H9 (cell line): ENCODE measurements at regions not wholly inside any gene's neighbourhood (a gene's known extent, or its start where the extent isn't known, plus 50 kb on each side); places are given as distances from the start of the nearest gene placed in this dataset.

Experiments
- DNase-seq: peaks from one replicate; pipeline ENCODE4 v3.0.0-alpha.2; 2017
- H2AFZ ChIP-seq: one replicate; pipeline ENCODE4 v1.6.1; 2013; ENCODE audit warnings: mild to moderate bottlenecking, low read length, control low read depth, moderate library complexity
- H2AK5ac ChIP-seq: 2 replicates; pipeline ENCODE4 v1.6.1; 2013; ENCODE audit warnings: low read length, control low read depth, mixed read lengths; ENCODE audit not compliant: insufficient read length
- H2BK120ac ChIP-seq: one replicate; pipeline ENCODE4 v1.6.1; 2013; ENCODE audit warnings: low read depth, mild to moderate bottlenecking, low read length, control low read depth, inconsistent platforms; ENCODE audit not compliant: poor library complexity, severe bottlenecking
- H2BK12ac ChIP-seq: 2 replicates; pipeline ENCODE4 v1.6.1; 2013; ENCODE audit warnings: low read length, control low read depth, mixed read lengths, low read depth; ENCODE audit not compliant: insufficient read length
- H2BK15ac ChIP-seq: 2 replicates; pipeline ENCODE4 v1.6.1; 2013; ENCODE audit warnings: low read depth, low read length, control low read depth
- H2BK20ac ChIP-seq: one replicate; pipeline ENCODE4 v1.6.1; 2013; ENCODE audit warnings: low read depth, mild to moderate bottlenecking, low read length, control low read depth, inconsistent platforms; ENCODE audit not compliant: poor library complexity, severe bottlenecking
- H2BK5ac ChIP-seq: 2 replicates; pipeline ENCODE4 v1.6.1; 2013; ENCODE audit warnings: low read length, control low read depth, mixed read lengths; ENCODE audit not compliant: insufficient read length
- H3K14ac ChIP-seq: 2 replicates; pipeline ENCODE4 v1.6.1; 2013; ENCODE audit warnings: low read length, control low read depth; ENCODE audit not compliant: insufficient read depth
- H3K18ac ChIP-seq: 2 replicates; pipeline ENCODE4 v1.6.1; 2013; ENCODE audit warnings: low read depth, mild to moderate bottlenecking, mixed read lengths, low read length, control low read depth; ENCODE audit not compliant: insufficient read length
- H3K23ac ChIP-seq: 2 replicates; pipeline ENCODE4 v1.6.1; 2013; ENCODE audit warnings: low read length, control low read depth, mixed read lengths, low read depth; ENCODE audit not compliant: insufficient read length
- H3K23me2 ChIP-seq: 2 replicates; pipeline ENCODE4 v1.6.1; 2013; ENCODE audit warnings: low read depth, mild to moderate bottlenecking, mixed read lengths, low read length, control low read depth; ENCODE audit not compliant: insufficient read length, poor library complexity, severe bottlenecking
- H3K27ac ChIP-seq: 2 replicates; pipeline ENCODE4 v1.5.1; 2013; ENCODE audit warnings: low read length, control low read depth, mixed read lengths, low read depth; ENCODE audit not compliant: insufficient read length
- H3K27me3 ChIP-seq: 2 replicates; pipeline ENCODE4 v1.6.1; 2013; ENCODE audit warnings: low read length, control low read depth, inconsistent platforms; ENCODE audit not compliant: insufficient read depth
- H3K4ac ChIP-seq: 2 replicates; pipeline ENCODE4 v1.6.1; 2013; ENCODE audit warnings: low read depth, mild to moderate bottlenecking, control low read depth, inconsistent platforms, low read length, moderate library complexity
- H3K4me1 ChIP-seq: 2 replicates; pipeline ENCODE4 v1.6.1; 2013; ENCODE audit warnings: low read length, control low read depth, inconsistent platforms; ENCODE audit not compliant: insufficient read depth
- H3K4me2 ChIP-seq: 2 replicates; pipeline ENCODE4 v1.6.1; 2013; ENCODE audit warnings: low read length, control low read depth, mixed read lengths; ENCODE audit not compliant: insufficient read length, insufficient read depth
- H3K56ac ChIP-seq: 2 replicates; pipeline ENCODE4 v1.6.1; 2013; ENCODE audit warnings: low read depth, mild to moderate bottlenecking, mixed read lengths, low read length, control low read depth; ENCODE audit not compliant: insufficient read length
- H3K79me1 ChIP-seq: 2 replicates; pipeline ENCODE4 v1.6.1; 2013; ENCODE audit warnings: low read depth, mild to moderate bottlenecking, moderate library complexity, low read length, control low read depth, inconsistent platforms; ENCODE audit not compliant: insufficient read depth, poor library complexity, severe bottlenecking
- H3K79me2 ChIP-seq: 2 replicates; pipeline ENCODE4 v1.6.1; 2013; ENCODE audit warnings: low read length, control low read depth, inconsistent platforms; ENCODE audit not compliant: insufficient read depth
- H3K9ac ChIP-seq: 2 replicates; pipeline ENCODE4 v1.6.1; 2013; ENCODE audit warnings: low read length, control low read depth, mixed read lengths; ENCODE audit not compliant: insufficient read length; ENCODE audit errors: extremely low read depth
- H3K9me3 ChIP-seq: one replicate; pipeline ENCODE4 v1.6.1; 2013; ENCODE audit warnings: low read depth, low read length, inconsistent platforms; ENCODE audit not compliant: control insufficient read depth
- H3T11ph ChIP-seq: one replicate; pipeline ENCODE4 v1.6.1; 2013; ENCODE audit warnings: mild to moderate bottlenecking, low read length, control low read depth, inconsistent platforms
- H4K20me1 ChIP-seq: one replicate; pipeline ENCODE4 v1.6.1; 2013; ENCODE audit not compliant: control insufficient read depth, insufficient read length, insufficient read depth
- H4K5ac ChIP-seq: 2 replicates; pipeline ENCODE4 v1.6.1; 2013; ENCODE audit warnings: low read depth, mild to moderate bottlenecking, mixed read lengths, low read length, control low read depth; ENCODE audit not compliant: insufficient read length
- H4K8ac ChIP-seq: replicated peaks from 2 replicates; pipeline ENCODE4 v1.6.1; 2013; ENCODE audit warnings: low read length, control low read depth, mixed read lengths, low read depth; ENCODE audit not compliant: insufficient read length
- H4K91ac ChIP-seq: 2 replicates; pipeline ENCODE4 v1.6.1; 2013; ENCODE audit warnings: low read depth, mild to moderate bottlenecking, moderate library complexity, mixed read lengths, low read length, control low read depth; ENCODE audit not compliant: insufficient read length
- H3K27ac Mint-ChIP-seq, 3 experiments: 2 replicates in 2 of 3; 3 replicates in 1 of 3; pipeline ENCODE4 v1.8.0; 2020 to 2021; ENCODE audit warnings: mixed read lengths in 3 of 3, mild to moderate bottlenecking in 1 of 3, moderate library complexity in 1 of 3
- H3K27me3 Mint-ChIP-seq: 2 replicates; pipeline ENCODE4 v1.8.0; 2021; ENCODE audit warnings: low read depth, mild to moderate bottlenecking, moderate library complexity, mixed read lengths
- H3K36me3 Mint-ChIP-seq, 3 experiments: 2 replicates in 2 of 3; 3 replicates in 1 of 3; pipeline ENCODE4 v1.8.0; 2020 to 2021; ENCODE audit warnings: low read depth in 3 of 3, mixed read lengths in 3 of 3; ENCODE audit not compliant: insufficient read depth in 1 of 3
- H3K4me1 Mint-ChIP-seq, 2 experiments: 2 replicates each; pipeline ENCODE4 v1.8.0; 2020; ENCODE audit warnings: mixed read lengths in 2 of 2
- H3K4me3 Mint-ChIP-seq, 2 experiments: 2 replicates in 1 of 2; 3 replicates in 1 of 2; pipeline ENCODE4 v1.8.0; 2020 to 2021; ENCODE audit warnings: mild to moderate bottlenecking in 2 of 2, mixed read lengths in 2 of 2, moderate library complexity in 1 of 2
- H3K9me3 Mint-ChIP-seq, 2 experiments: 2 replicates in 1 of 2; 3 replicates in 1 of 2; pipeline ENCODE4 v1.8.0; 2020; ENCODE audit warnings: mild to moderate bottlenecking in 2 of 2, mixed read lengths in 2 of 2, moderate library complexity in 1 of 2
- CTCF ChIP-seq: fragments of 200-600 bp; sonication (generic); conservative IDR thresholded peaks from 3 replicates; pipeline ENCODE4 v1.8.0; 2021; ENCODE audit warnings: antibody characterized with exemption, mild to moderate bottlenecking
- WGBS: extraction: QIAGEN DNeasy Blood & Tissue Kit; methylation state at CpG from one replicate; pipeline ENCODE4 v1.1.7; 2013; ENCODE audit warnings: missing lambda C conversion rate, low lambda C conversion rate, mixed read lengths; ENCODE audit not compliant: insufficient read length; ENCODE audit errors: extremely low coverage; 5-methylcytosine and 5-hydroxymethylcytosine counted together

GRCh38 chr6:155582016-155582991 is 126.7 kb upstream of the NOX3 start:
- H2BK5ac ChIP-seq, result no peak overlapping the region
- no peaks in the 10 kb centered on the region for H3K79me2 ChIP-seq
- H3K23me2 ChIP-seq, result no peaks in the 10 kb centered on the region
- H4K20me1 ChIP-seq, result no peaks in the 10 kb centered on the region
- no peaks in the 10 kb centered on the region for H3K79me1 ChIP-seq
- no peaks in the 10 kb centered on the region for H3K27me3 ChIP-seq
- no peak overlapping the region for H3K27ac ChIP-seq
- peaks cover 0 to 2% of the 10 kb centered on the region in 2 experiments; a peak in 2 of 5 replicates for H3K9me3 Mint-ChIP-seq
- H3K4ac ChIP-seq, result no peak overlapping the region
- H3K23ac ChIP-seq, result no peak overlapping the region
- no peak overlapping the region for H2BK20ac ChIP-seq
- H3T11ph ChIP-seq, result no peak overlapping the region
- no peak overlapping the region for H2BK120ac ChIP-seq
- H3K27me3 Mint-ChIP-seq, result no peaks in the 10 kb centered on the region
- H3K4me1 ChIP-seq, result no peaks in the 10 kb centered on the region; the same call in 1 of the 2 replicates
- no peak overlapping the region for H2AFZ ChIP-seq
- no peak overlapping the region for H3K56ac ChIP-seq
- H3K18ac ChIP-seq, result no peak overlapping the region
- no peak overlapping the region for H4K5ac ChIP-seq
- DNase-seq, result no peak
- no peak for TF ChIP-seq CTCF
- no peak overlapping the region for H3K4me2 ChIP-seq
- H2BK15ac ChIP-seq, result no peak overlapping the region
- no peak overlapping the region for H3K9ac ChIP-seq
- no peak overlapping the region for H2AK5ac ChIP-seq
- no peak overlapping the region for H2BK12ac ChIP-seq
- no peak overlapping the region for H3K4me3 Mint-ChIP-seq
- 0 out of 7 replicates have a peak overlapping the region, but pooled peaks of 1 of the 3 experiments have one; percentile 4 for H3K27ac Mint-ChIP-seq
- peaks cover 0 to 7% (median 0%) of the 10 kb centered on the region in 3 experiments; a peak in 4 of 7 replicates for H3K36me3 Mint-ChIP-seq
- WGBS, result no CpG with 5 or more reads among the region's 9 CpGs
- H4K91ac ChIP-seq, result no peak overlapping the region
- H4K8ac ChIP-seq, result no peak overlapping the region
- no peak overlapping the region for H3K14ac ChIP-seq
- peaks cover 9 to 11% of the 10 kb centered on the region in 2 experiments for H3K4me1 Mint-ChIP-seq
- H3K9me3 ChIP-seq, result no peaks in the 10 kb centered on the region
